Endothelial cell of umbilical vein (primary cell): ENCODE measurements at regions not wholly inside any gene's neighbourhood (a gene's known extent, or its start where the extent isn't known, plus 50 kb on each side); places are given as distances from the start of the nearest gene placed in this dataset.

Experiments used
- BruUV-seq: library from RNA; stranded (reverse); fragments of 400-500 nt; replicated peaks from 2 replicates; lab custom pipeline; 2021; lab: Mats Ljungman, UMichigan
- CTCF ChIA-PET: fragments of 300-600, 350-600 bp; sonication (Branson Sonifier 250); formaldehyde crosslinking; loops from one replicate; lab custom pipeline; 2021; ENCODE audit warnings: antibody characterized with exemption, inconsistent platforms; lab: Charles Lee
- POLR2A ChIA-PET: fragments of 300-600, 350-600 bp; sonication (Branson Sonifier 250); formaldehyde crosslinking; loops from one replicate; lab custom pipeline; 2021; ENCODE audit warnings: antibody characterized with exemption, inconsistent platforms; lab: Charles Lee
- DNase-seq: peaks from one replicate; pipeline ENCODE4 v3.0.0-alpha.2; 2011; ENCODE audit warnings: low read depth, low spot score
- FAIRE-seq: peaks from 2 replicates; lab custom pipeline; 2011; peaks lifted over from hg19 to GRCh38; lab: Jason Lieb, UNC
- H2AFZ ChIP-seq: 2 replicates; pipeline ENCODE4 v1.6.0; 2012; ENCODE audit warnings: low read depth, low read length, control low read depth, inconsistent platforms
- H3K27ac ChIP-seq: 2 replicates; pipeline ENCODE4 v1.5.1; 2011; ENCODE audit warnings: low read depth, mild to moderate bottlenecking, control low read depth, low read length, moderate library complexity; ENCODE audit not compliant: insufficient read depth
- H3K27me3 ChIP-seq, 2 experiments: 2 replicates each; pipeline versions ENCODE4 v1.6.0 to v1.6.1; 2011; ENCODE audit warnings: low read length in 2 of 2, mixed read lengths in 1 of 2; ENCODE audit not compliant: control insufficient read depth in 2 of 2, insufficient read depth in 2 of 2
- H3K36me3 ChIP-seq, 2 experiments: 2 replicates in 1 of 2; 3 replicates in 1 of 2; pipeline ENCODE4 v1.5.1; 2011; ENCODE audit warnings: low read length in 2 of 2, mild to moderate bottlenecking in 1 of 2, moderate library complexity in 1 of 2; ENCODE audit not compliant: control insufficient read depth in 2 of 2, insufficient read depth in 2 of 2; ENCODE audit errors: extremely low read depth in 1 of 2
- H3K4me1 ChIP-seq: 3 replicates; pipeline ENCODE4 v1.5.1; 2011; ENCODE audit warnings: mild to moderate bottlenecking, low read length; ENCODE audit not compliant: control insufficient read depth, insufficient read depth; ENCODE audit errors: extremely low read depth
- H3K4me2 ChIP-seq: 2 replicates; pipeline ENCODE4 v1.6.1; 2011; ENCODE audit warnings: low read length, control low read depth, mixed read lengths; ENCODE audit not compliant: insufficient read depth
- H3K4me3 ChIP-seq, 3 experiments: fragments of 200-600 bp in 1 of 3; sonication (generic), shearing (Covaris generic) in 1 of 3; replicated peaks in 1 of 3; 2 replicates each; pipeline ENCODE4 v1.5.1; 2011 to 2016; ENCODE audit warnings: control low read depth in 3 of 3, low read length in 3 of 3, mild to moderate bottlenecking in 2 of 3, inconsistent platforms in 1 of 3, low read depth in 1 of 3, moderate library complexity in 1 of 3; ENCODE audit not compliant: insufficient read depth in 1 of 3
- H3K79me2 ChIP-seq: 2 replicates; pipeline ENCODE4 v1.6.0; 2012; ENCODE audit warnings: low read length, inconsistent platforms; ENCODE audit not compliant: control insufficient read depth, insufficient read depth
- H3K9ac ChIP-seq: replicated peaks from 2 replicates; pipeline ENCODE3; 2011; ENCODE audit warnings: low read length, control low read depth; ENCODE audit not compliant: insufficient read depth; ENCODE audit errors: extremely low read depth
- H3K9me1 ChIP-seq: replicated peaks from 3 replicates; pipeline ENCODE4 v1.6.0; 2011; ENCODE audit warnings: mild to moderate bottlenecking, low read length; ENCODE audit not compliant: control insufficient read depth, insufficient read depth; ENCODE audit errors: extremely low read depth
- H3K9me3 ChIP-seq: replicated peaks from 2 replicates; pipeline ENCODE4 v1.5.1; 2012; ENCODE audit warnings: low read length, inconsistent platforms; ENCODE audit not compliant: control insufficient read depth, insufficient read depth
- H4K20me1 ChIP-seq: replicated peaks from 2 replicates; pipeline ENCODE3; 2011; ENCODE audit warnings: mild to moderate bottlenecking, low read length; ENCODE audit not compliant: control insufficient read depth, insufficient read depth; ENCODE audit errors: extremely low read depth
- CTCF ChIP-seq, 2 donors: IDR thresholded peaks; 1 replicate in 1 of 2; 2 replicates in 1 of 2; pipeline ENCODE4 v1.5.1; 2011; ENCODE audit warnings: low read length in 2 of 2, mild to moderate bottlenecking in 2 of 2, moderate library complexity in 2 of 2, control low read depth in 1 of 2, inconsistent platforms in 1 of 2, low read depth in 1 of 2; ENCODE audit not compliant: insufficient read depth in 1 of 2; ENCODE audit errors: extremely low read depth in 1 of 2
- EZH2 ChIP-seq: IDR thresholded peaks from 2 replicates; pipeline ENCODE4 v1.6.1; 2012; ENCODE audit warnings: borderline replicate concordance, low read depth, mild to moderate bottlenecking, moderate library complexity, low read length, inconsistent platforms; ENCODE audit not compliant: severe bottlenecking
- FOS ChIP-seq: IDR thresholded peaks from 2 replicates; pipeline ENCODE4 v1.6.1; 2011; ENCODE audit warnings: mild to moderate bottlenecking, low read length, moderate library complexity, borderline replicate concordance; ENCODE audit not compliant: insufficient read depth
- GATA2 ChIP-seq: IDR thresholded peaks from 2 replicates; pipeline ENCODE4 v1.7.0; 2011; ENCODE audit warnings: low read depth, mild to moderate bottlenecking, moderate library complexity, mixed read lengths, low read length; ENCODE audit not compliant: insufficient read length, insufficient read depth
- JUN ChIP-seq: IDR thresholded peaks from 2 replicates; pipeline ENCODE4 v1.6.1; 2011; ENCODE audit warnings: borderline replicate concordance, low read depth; ENCODE audit not compliant: insufficient read length, insufficient read depth
- MAX ChIP-seq: IDR thresholded peaks from 2 replicates; pipeline ENCODE4 v1.6.1; 2011; ENCODE audit not compliant: insufficient read depth, insufficient read length
- MYC ChIP-seq: IDR thresholded peaks from one replicate; pipeline ENCODE4 v1.6.1; 2011; ENCODE audit warnings: mild to moderate bottlenecking, low read depth, low read length
- POLR2A ChIP-seq: IDR thresholded peaks from 2 replicates; pipeline ENCODE4 v1.6.1; 2012; ENCODE audit warnings: low read depth, mild to moderate bottlenecking, control low read depth, low read length
- POLR2AphosphoS5 ChIP-seq: IDR thresholded peaks from 2 replicates; pipeline ENCODE4 v1.6.1; 2012; ENCODE audit warnings: low read depth, mild to moderate bottlenecking, control low read depth, low read length, moderate library complexity; ENCODE audit not compliant: insufficient read depth
- dilution Hi-C: fragments of 300-500 bp; cut with MboI; formaldehyde crosslinking; loops from one replicate; pipeline ENCODE4 v1.15.0; 2019; ENCODE audit warnings: low sequenced_read_pairs; ENCODE audit not compliant: extremely low pct_ligation_motif_present
- intact Hi-C: fragments of 100-400 bp; cut with micrococcal nuclease; formaldehyde crosslinking; loops from one replicate; pipeline ENCODE4 v1.10.0; 2022

DNA sequence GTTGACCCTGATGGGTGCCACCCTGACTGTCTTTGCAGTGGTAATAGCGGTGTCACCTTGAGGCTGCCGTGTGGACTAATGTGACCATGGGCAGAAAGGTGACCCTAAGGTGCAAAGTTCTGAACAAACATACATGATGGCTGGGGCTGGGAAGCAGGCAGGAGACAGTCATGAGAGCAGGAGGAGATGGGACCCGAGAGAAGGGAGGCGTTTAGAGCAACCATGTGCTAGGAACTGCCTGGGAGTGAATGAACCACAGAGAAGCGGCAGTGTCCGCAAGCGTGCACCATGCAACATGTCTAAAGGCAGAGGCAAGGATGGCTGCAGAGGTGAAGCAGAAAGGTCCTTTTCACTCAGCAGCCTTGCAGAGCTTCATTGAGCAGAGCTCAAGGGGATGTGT is 113.1 kb upstream of the GDF10 start:
- Histone ChIP-seq H3K9ac (no peak overlapping the region), H3K4me3 (no peak overlapping the region), H3K36me3 (no peaks in the 10 kb centered on the region), H3K27ac (no peak overlapping the region), H3K27me3 (no peaks in the 10 kb centered on the region), H3K79me2 (no peaks in the 10 kb centered on the region), H2AFZ (no peak overlapping the region), H3K4me2 (no peak overlapping the region), H4K20me1 (no peaks in the 10 kb centered on the region), H3K9me3 (no peaks in the 10 kb centered on the region), H3K4me1 (no peaks in the 10 kb centered on the region), H3K9me1 (no peaks in the 10 kb centered on the region)
- POLR2A ChIA-PET, result no interaction called here
- intact Hi-C loops (no loop called here), dilution Hi-C loops (no loop called here)
- no peak for TF ChIP-seq MYC
- no peak for TF ChIP-seq EZH2
- no peak for TF ChIP-seq POLR2A
- TF ChIP-seq JUN, result no peak
- TF ChIP-seq FOS, result no peak
- TF ChIP-seq GATA2, result no peak
- TF ChIP-seq MAX, result no peak
- TF ChIP-seq CTCF (IDR thresholded peaks at IDR 0.05; ENCODE audit: extremely low read depth in 1 of 2, insufficient read depth in 1 of 2, low read depth in 1 of 2, low read length in 2 of 2), result no peak
- TF ChIP-seq POLR2AphosphoS5, result no peak
- BruUV-seq, result no TSS peak
- CTCF ChIA-PET, result no interaction called here
- FAIRE-seq (no peak), DNase-seq (no peak)
